GM12878 (cell line): ENCODE measurements at regions not wholly inside any gene's neighbourhood (a gene's known extent, or its start where the extent isn't known, plus 50 kb on each side); places are given as distances from the start of the nearest gene placed in this dataset.

Experiments used
- ATAC-seq: fragments of 200-7000 bp; cut with Tn5 transposase; 3 replicates; pipeline ENCODE4 v1.9.1; 2020; ENCODE audit warnings: mild to moderate bottlenecking, moderate library complexity
- BruUV-seq: library from RNA; stranded (reverse); fragments of 400-500 nt; replicated peaks from 2 replicates; lab custom pipeline; 2021; lab: Mats Ljungman, UMichigan
- CTCF ChIA-PET: fragments of 300-600 bp; sonication (Branson Sonifier 250); formaldehyde crosslinking; extraction: SDS; loops from one replicate; lab custom pipeline; 2021; ENCODE audit warnings: inconsistent platforms; lab: Yijun Ruan, JAX
- POLR2A ChIA-PET: fragments of 350-600 bp; formaldehyde crosslinking; extraction: SDS; loops from one replicate; lab custom pipeline; 2021; ENCODE audit warnings: inconsistent platforms; lab: Charles Lee
- RAD21 ChIA-PET: fragments of 300-600 bp; sonication (Branson Sonifier 250); formaldehyde crosslinking; loops from one replicate; lab custom pipeline; 2023; ENCODE audit warnings: antibody characterized with exemption; ENCODE audit not compliant: unreplicated experiment; lab: Charles Lee
- SMC1A ChIA-PET: fragments of 300-600 bp; sonication (Branson Sonifier 250); formaldehyde crosslinking; loops from one replicate; lab custom pipeline; 2023; ENCODE audit not compliant: unreplicated experiment, uncharacterized antibody; lab: Charles Lee
- DNase-seq: peaks from one replicate; pipeline ENCODE4 v3.0.0-alpha.2; 2011; ENCODE audit warnings: low read depth, low spot score
- FAIRE-seq: peaks from 3 replicates; lab custom pipeline; 2011; peaks lifted over from hg19 to GRCh38; lab: Jason Lieb, UNC
- H2AFZ ChIP-seq: 2 replicates; pipeline ENCODE4 v1.6.0; 2011; ENCODE audit warnings: low read depth, low read length, control low read depth; ENCODE audit not compliant: control insufficient read depth
- H3K27ac ChIP-seq: 2 replicates; pipeline ENCODE4 v1.5.1; 2011; ENCODE audit warnings: control low read depth; ENCODE audit not compliant: control insufficient read depth, insufficient read depth
- H3K27me3 ChIP-seq, 2 experiments: replicated peaks in 1 of 2; 2 replicates each; pipeline versions ENCODE4 v1.6.0 to v1.6.1; 2011; ENCODE audit warnings: low read length in 1 of 2; ENCODE audit not compliant: control insufficient read depth in 2 of 2, insufficient read depth in 2 of 2
- H3K36me3 ChIP-seq, 2 experiments: 2 replicates each; pipeline ENCODE4 v1.5.1; 2011; ENCODE audit warnings: low read length in 1 of 2; ENCODE audit not compliant: control insufficient read depth in 2 of 2, insufficient read depth in 2 of 2
- H3K4me1 ChIP-seq: 2 replicates; pipeline ENCODE4 v1.6.1; 2011; ENCODE audit warnings: mild to moderate bottlenecking, low read length, moderate library complexity, mixed read lengths; ENCODE audit not compliant: control insufficient read depth, insufficient read depth
- H3K4me2 ChIP-seq: 2 replicates; pipeline ENCODE4 v1.6.0; 2011; ENCODE audit warnings: control low read depth; ENCODE audit not compliant: control insufficient read depth, insufficient read depth
- H3K4me3 ChIP-seq: fragments of 200-600 bp; sonication (generic); 2 replicates; pipeline ENCODE4 v1.5.1; 2016
- H3K79me2 ChIP-seq: 2 replicates; pipeline ENCODE4 v1.6.0; 2011; ENCODE audit warnings: low read length; ENCODE audit not compliant: control insufficient read depth, insufficient read depth
- H3K9ac ChIP-seq: 2 replicates; pipeline ENCODE4 v1.8.0; 2011; ENCODE audit warnings: low read length, control low read depth, mixed read lengths; ENCODE audit not compliant: control insufficient read depth, insufficient read depth
- H3K9me3 ChIP-seq: replicated peaks from 3 replicates; pipeline ENCODE4 v1.5.1; 2011; ENCODE audit warnings: mild to moderate bottlenecking, low read length; ENCODE audit not compliant: control insufficient read depth, insufficient read depth
- H4K20me1 ChIP-seq: 2 replicates; pipeline ENCODE4 v1.6.0; 2011; ENCODE audit not compliant: control insufficient read depth, insufficient read depth
- BMI1 ChIP-seq: fragments of 450-650 bp; IDR thresholded peaks from 2 replicates; pipeline ENCODE4 v1.6.1; 2016; ENCODE audit warnings: mild to moderate bottlenecking, moderate library complexity, borderline replicate concordance
- EP300 ChIP-seq, 2 experiments: fragments of 150-350 bp in 1 of 2; IDR thresholded peaks; 2 replicates each; pipeline ENCODE4 v1.6.1; 2011 to 2012; ENCODE audit warnings: low read depth in 2 of 2, low read length in 2 of 2, borderline replicate concordance in 1 of 2, improper control_type of control experiment in 1 of 2, inconsistent platforms in 1 of 2; ENCODE audit not compliant: control insufficient read depth in 1 of 2
- FOS ChIP-seq: IDR thresholded peaks from 3 replicates; pipeline ENCODE4 v1.6.1; 2011; ENCODE audit warnings: borderline replicate concordance; ENCODE audit not compliant: insufficient read length; ENCODE audit errors: extremely low read depth
- HCFC1 ChIP-seq: fragments of 150-350 bp; IDR thresholded peaks from 2 replicates; pipeline ENCODE4 v1.6.1; 2014; ENCODE audit warnings: low read length
- HDAC6 ChIP-seq: fragments of 200-600 bp; sonication (generic); IDR thresholded peaks from one replicate; pipeline ENCODE4 v1.8.0; 2017; ENCODE audit warnings: antibody characterized with exemption; ENCODE audit not compliant: unreplicated experiment
- MXI1 ChIP-seq: fragments of 150-350 bp; IDR thresholded peaks from 2 replicates; pipeline ENCODE4 v1.6.1; 2011; ENCODE audit warnings: low read depth, mild to moderate bottlenecking, inconsistent platforms, low read length, improper control_type of control experiment
- NFIC ChIP-seq: IDR thresholded peaks from 2 replicates; pipeline ENCODE4 v1.6.1; 2012; ENCODE audit warnings: low read depth, mild to moderate bottlenecking, inconsistent platforms, low read length, moderate library complexity
- NFYB ChIP-seq: IDR thresholded peaks from 2 replicates; pipeline ENCODE4 v1.6.1; 2011; ENCODE audit warnings: low read depth, mild to moderate bottlenecking, low read length, improper control_type of control experiment, moderate library complexity; ENCODE audit not compliant: insufficient read depth
- POLR2A ChIP-seq: IDR thresholded peaks from 2 replicates; pipeline ENCODE4 v1.6.1; 2011; ENCODE audit warnings: low read depth, mild to moderate bottlenecking, low read length
- RUNX3 ChIP-seq: IDR thresholded peaks from 2 replicates; pipeline ENCODE4 v1.6.1; 2012; ENCODE audit warnings: low read length, inconsistent platforms
- SMARCA5 ChIP-seq: fragments of 450-650 bp; IDR thresholded peaks from 2 replicates; pipeline ENCODE4 v1.6.1; 2017; ENCODE audit warnings: mild to moderate bottlenecking
- SMC3 ChIP-seq: IDR thresholded peaks from 2 replicates; pipeline ENCODE4 v1.6.1; 2011; ENCODE audit warnings: low read length, improper control_type of control experiment, borderline replicate concordance
- STAT1 ChIP-seq: fragments of 450-650 bp; conservative IDR thresholded peaks from 2 replicates; pipeline ENCODE4 v1.6.1; 2014; ENCODE audit warnings: antibody characterized with exemption, mild to moderate bottlenecking
- WRNIP1 ChIP-seq: IDR thresholded peaks from 2 replicates; pipeline ENCODE4 v1.6.1; 2011; ENCODE audit warnings: low read depth, low read length, improper control_type of control experiment, borderline replicate concordance
- ZNF217 ChIP-seq: fragments of 450-650 bp; IDR thresholded peaks from 2 replicates; pipeline ENCODE4 v1.6.1; 2017; ENCODE audit warnings: antibody characterized with exemption, mild to moderate bottlenecking
- ZNF622 ChIP-seq: fragments of 450-650 bp; IDR thresholded peaks from 2 replicates; pipeline ENCODE4 v1.6.1; 2017; ENCODE audit warnings: mild to moderate bottlenecking, inconsistent platforms
- WGBS: methylation state at CpG from one replicate; pipeline ENCODE4 v1.1.6; 2016; ENCODE audit warnings: low lambda C conversion rate; ENCODE audit not compliant: insufficient replicate concordance, insufficient coverage; ENCODE audit errors: missing lambda C conversion rate; 5-methylcytosine and 5-hydroxymethylcytosine counted together
- in situ Hi-C: fragments of 300-500 bp; cut with MboI; formaldehyde crosslinking; loops from 9 replicates; pipeline ENCODE4 v1.14.3; 2018; ENCODE audit warnings: mixed read lengths
- intact Hi-C: fragments of 100-400 bp; cut with micrococcal nuclease; formaldehyde crosslinking; loops from one replicate; pipeline ENCODE4 v1.14.2; 2022; ENCODE audit not compliant: unreplicated experiment
- TF ChIP-seq, protein P1 (sequence below): IDR thresholded peaks from 2 replicates; pipeline ENCODE4 v1.6.1; 2011; ENCODE audit warnings: mild to moderate bottlenecking, low read depth, low read length, moderate library complexity; ENCODE audit not compliant: insufficient replicate concordance
- TF ChIP-seq, protein P2 (sequence below), 3 experiments: IDR thresholded peaks in 2 of 3; conservative IDR thresholded peaks in 1 of 3; 2 replicates each; pipeline ENCODE4 v1.5.1; 2011; ENCODE audit warnings: low read depth in 3 of 3, low read length in 3 of 3, mild to moderate bottlenecking in 3 of 3, control low read depth in 2 of 3, moderate library complexity in 2 of 3, inconsistent platforms in 1 of 3, mixed read lengths in 1 of 3; ENCODE audit not compliant: control insufficient read depth in 2 of 3, insufficient read depth in 1 of 3; ENCODE audit errors: extremely low read depth in 1 of 3
- TF ChIP-seq, protein P3 (sequence below): IDR thresholded peaks from 2 replicates; pipeline ENCODE4 v1.6.1; 2012; ENCODE audit warnings: mild to moderate bottlenecking, low read depth, low read length

DNA sequence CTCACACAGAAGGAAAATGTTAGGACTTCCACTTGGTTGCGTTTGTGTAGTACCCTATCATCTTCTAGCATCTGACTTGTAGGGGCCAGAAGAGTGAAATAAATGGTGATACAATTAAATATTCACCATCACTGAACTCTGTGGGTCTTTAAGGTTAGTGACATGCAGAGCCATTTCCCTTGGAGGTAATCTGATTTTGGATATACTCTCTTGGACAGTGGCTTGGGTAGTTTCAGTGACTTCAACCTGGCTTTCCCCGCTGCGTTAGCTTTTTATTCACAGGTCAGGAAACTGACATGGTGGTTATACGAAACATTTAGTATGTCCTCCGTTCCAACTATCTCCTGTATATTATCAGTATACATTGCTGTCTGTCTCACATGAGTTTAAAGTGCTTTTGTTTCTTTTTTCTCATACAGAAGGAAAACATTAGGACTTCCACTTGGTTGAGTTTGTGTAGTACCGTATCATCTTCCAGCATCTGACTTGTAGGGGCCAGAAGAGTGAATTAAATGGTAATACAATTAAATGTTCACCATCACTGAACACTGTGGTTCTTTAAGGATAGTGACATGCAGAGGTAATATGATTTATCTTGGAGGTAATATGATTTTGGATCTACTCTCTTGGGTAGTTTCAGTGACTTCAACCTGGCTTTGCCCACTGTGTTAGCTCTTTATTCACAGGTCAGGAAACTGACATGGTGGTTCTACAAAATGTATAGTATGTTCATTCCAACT, 883.6 kb downstream of the TAF11L14 start:
- CTCF ChIA-PET: interaction anchor here (1.0 kb wide), 1 partner anchor 18 kb away, joined by 4 read pairs; no protein-coding TSS in a partner anchor
- no peaks in the 10 kb centered on the region for H3K4me1 ChIP-seq
- H3K9ac ChIP-seq: no peak overlapping the region
- no peak for ATAC-seq
- POLR2A ChIA-PET: no interaction called here
- no peak overlapping the region for H3K4me2 ChIP-seq
- intact Hi-C loops: no loop called here
- no peak for DNase-seq
- no peaks in the 10 kb centered on the region for H3K9me3 ChIP-seq
- H3K36me3 ChIP-seq: no peaks in the 10 kb centered on the region
- SMC1A ChIA-PET: interaction anchor here (1.4 kb wide), 1 partner anchor 52 kb away, joined by 3 read pairs; no protein-coding TSS in a partner anchor
- H3K4me3 ChIP-seq: no peak overlapping the region
- WGBS: 16% methylated on average over 6 of the region's 6 CpGs
- H4K20me1 ChIP-seq: no peaks in the 10 kb centered on the region
- RAD21 ChIA-PET: no interaction called here
- no TSS peak for BruUV-seq
- H2AFZ ChIP-seq: no peak overlapping the region
- FAIRE-seq: no peak
- H3K79me2 ChIP-seq: no peaks in the 10 kb centered on the region
- H3K27ac ChIP-seq: no peak overlapping the region
- no peaks in the 10 kb centered on the region for H3K27me3 ChIP-seq
- in situ Hi-C loops: no loop called here
- TF ChIP-seq, protein P1, sequence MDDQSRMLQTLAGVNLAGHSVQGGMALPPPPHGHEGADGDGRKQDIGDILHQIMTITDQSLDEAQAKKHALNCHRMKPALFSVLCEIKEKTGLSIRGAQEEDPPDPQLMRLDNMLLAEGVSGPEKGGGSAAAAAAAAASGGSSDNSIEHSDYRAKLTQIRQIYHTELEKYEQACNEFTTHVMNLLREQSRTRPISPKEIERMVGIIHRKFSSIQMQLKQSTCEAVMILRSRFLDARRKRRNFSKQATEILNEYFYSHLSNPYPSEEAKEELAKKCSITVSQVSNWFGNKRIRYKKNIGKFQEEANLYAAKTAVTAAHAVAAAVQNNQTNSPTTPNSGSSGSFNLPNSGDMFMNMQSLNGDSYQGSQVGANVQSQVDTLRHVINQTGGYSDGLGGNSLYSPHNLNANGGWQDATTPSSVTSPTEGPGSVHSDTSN: no peak
- TF ChIP-seq WRNIP1 (no peak), RUNX3 (no peak), NFYB (no peak), STAT1 (no peak), FOS (no peak), EP300 (IDR thresholded peaks at IDR 0.05; ENCODE audit: borderline replicate concordance in 1 of 2, control insufficient read depth in 1 of 2, low read depth in 2 of 2, low read length in 2 of 2) (no peak), ZNF622 (no peak), NFIC (no peak), SMC3 (no peak), HCFC1 (no peak), BMI1 (no peak), SMARCA5 (no peak), POLR2A (no peak), ZNF217 (no peak), MXI1 (no peak), HDAC6 (no peak)
- TF ChIP-seq, protein P2, sequence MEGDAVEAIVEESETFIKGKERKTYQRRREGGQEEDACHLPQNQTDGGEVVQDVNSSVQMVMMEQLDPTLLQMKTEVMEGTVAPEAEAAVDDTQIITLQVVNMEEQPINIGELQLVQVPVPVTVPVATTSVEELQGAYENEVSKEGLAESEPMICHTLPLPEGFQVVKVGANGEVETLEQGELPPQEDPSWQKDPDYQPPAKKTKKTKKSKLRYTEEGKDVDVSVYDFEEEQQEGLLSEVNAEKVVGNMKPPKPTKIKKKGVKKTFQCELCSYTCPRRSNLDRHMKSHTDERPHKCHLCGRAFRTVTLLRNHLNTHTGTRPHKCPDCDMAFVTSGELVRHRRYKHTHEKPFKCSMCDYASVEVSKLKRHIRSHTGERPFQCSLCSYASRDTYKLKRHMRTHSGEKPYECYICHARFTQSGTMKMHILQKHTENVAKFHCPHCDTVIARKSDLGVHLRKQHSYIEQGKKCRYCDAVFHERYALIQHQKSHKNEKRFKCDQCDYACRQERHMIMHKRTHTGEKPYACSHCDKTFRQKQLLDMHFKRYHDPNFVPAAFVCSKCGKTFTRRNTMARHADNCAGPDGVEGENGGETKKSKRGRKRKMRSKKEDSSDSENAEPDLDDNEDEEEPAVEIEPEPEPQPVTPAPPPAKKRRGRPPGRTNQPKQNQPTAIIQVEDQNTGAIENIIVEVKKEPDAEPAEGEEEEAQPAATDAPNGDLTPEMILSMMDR (IDR thresholded peaks at IDR 0.05 in 2 of 3, conservative IDR thresholded peaks at IDR 0.05 in 1 of 3; ENCODE audit: control insufficient read depth in 2 of 3, extremely low read depth in 1 of 3, insufficient read depth in 1 of 3, low read depth in 3 of 3, low read length in 3 of 3): no peak
- TF ChIP-seq, protein P3, sequence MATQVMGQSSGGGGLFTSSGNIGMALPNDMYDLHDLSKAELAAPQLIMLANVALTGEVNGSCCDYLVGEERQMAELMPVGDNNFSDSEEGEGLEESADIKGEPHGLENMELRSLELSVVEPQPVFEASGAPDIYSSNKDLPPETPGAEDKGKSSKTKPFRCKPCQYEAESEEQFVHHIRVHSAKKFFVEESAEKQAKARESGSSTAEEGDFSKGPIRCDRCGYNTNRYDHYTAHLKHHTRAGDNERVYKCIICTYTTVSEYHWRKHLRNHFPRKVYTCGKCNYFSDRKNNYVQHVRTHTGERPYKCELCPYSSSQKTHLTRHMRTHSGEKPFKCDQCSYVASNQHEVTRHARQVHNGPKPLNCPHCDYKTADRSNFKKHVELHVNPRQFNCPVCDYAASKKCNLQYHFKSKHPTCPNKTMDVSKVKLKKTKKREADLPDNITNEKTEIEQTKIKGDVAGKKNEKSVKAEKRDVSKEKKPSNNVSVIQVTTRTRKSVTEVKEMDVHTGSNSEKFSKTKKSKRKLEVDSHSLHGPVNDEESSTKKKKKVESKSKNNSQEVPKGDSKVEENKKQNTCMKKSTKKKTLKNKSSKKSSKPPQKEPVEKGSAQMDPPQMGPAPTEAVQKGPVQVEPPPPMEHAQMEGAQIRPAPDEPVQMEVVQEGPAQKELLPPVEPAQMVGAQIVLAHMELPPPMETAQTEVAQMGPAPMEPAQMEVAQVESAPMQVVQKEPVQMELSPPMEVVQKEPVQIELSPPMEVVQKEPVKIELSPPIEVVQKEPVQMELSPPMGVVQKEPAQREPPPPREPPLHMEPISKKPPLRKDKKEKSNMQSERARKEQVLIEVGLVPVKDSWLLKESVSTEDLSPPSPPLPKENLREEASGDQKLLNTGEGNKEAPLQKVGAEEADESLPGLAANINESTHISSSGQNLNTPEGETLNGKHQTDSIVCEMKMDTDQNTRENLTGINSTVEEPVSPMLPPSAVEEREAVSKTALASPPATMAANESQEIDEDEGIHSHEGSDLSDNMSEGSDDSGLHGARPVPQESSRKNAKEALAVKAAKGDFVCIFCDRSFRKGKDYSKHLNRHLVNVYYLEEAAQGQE: no peak
